HG03108 (cell line): ENCODE measurements at regions not wholly inside any gene's neighbourhood (a gene's known extent, or its start where the extent isn't known, plus 50 kb on each side); places are given as distances from the start of the nearest gene placed in this dataset.
"Not testable (repeated sequence)": the region's sequence is repeated elsewhere in the genome, so short reads cannot be mapped to it uniquely, and the experiment has no call there.

Experiments used
- ATAC-seq: cut with Tn5 transposase; IDR thresholded peaks from one replicate; pipeline ENCODE4 v1.9.1; 2021; ENCODE audit warnings: moderate library complexity; ENCODE audit not compliant: unreplicated experiment

DNA sequence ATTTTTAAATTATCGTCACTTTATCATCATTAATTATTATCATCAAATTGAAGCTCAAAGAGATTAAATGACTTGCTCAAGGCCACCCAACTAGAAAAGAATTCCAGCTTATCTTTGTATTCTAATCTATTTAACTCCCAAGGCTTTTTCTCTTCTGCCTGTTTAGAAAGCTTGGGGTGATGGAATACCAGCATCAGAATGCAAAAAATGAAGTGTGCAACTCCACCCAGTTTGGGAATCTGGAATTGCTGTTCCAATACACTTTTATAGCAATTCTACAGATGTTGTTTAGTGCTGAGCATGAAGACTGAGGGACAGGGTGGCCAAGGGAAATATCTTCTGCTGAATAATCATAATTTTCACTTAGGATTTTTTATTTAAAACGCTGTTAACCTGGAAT is 97.2 kb upstream of the FIBIN start:
- ATAC-seq: no peak

- ATAC-seq: no peak
Measured at GRCh38 chr11:26898799-26899198, 95.1 kb upstream of the FIBIN start.

GRCh38 chr11:26901162-26901561 is 92.8 kb upstream of the FIBIN start:
- ATAC-seq: no peak

GRCh38 chr11:26904132-26904531 is 89.8 kb upstream of the FIBIN start:
- ATAC-seq: no peak

GRCh38 chr11:26904801-26905200 is 89.1 kb upstream of the FIBIN start:
- ATAC-seq: no peak

- ATAC-seq: no peak
Measured at GRCh38 chr11:26905368-26905767, 88.5 kb upstream of the FIBIN start.

- no peak for ATAC-seq
Measured at GRCh38 chr11:26909515-26909914, 84.4 kb upstream of the FIBIN start.

DNA sequence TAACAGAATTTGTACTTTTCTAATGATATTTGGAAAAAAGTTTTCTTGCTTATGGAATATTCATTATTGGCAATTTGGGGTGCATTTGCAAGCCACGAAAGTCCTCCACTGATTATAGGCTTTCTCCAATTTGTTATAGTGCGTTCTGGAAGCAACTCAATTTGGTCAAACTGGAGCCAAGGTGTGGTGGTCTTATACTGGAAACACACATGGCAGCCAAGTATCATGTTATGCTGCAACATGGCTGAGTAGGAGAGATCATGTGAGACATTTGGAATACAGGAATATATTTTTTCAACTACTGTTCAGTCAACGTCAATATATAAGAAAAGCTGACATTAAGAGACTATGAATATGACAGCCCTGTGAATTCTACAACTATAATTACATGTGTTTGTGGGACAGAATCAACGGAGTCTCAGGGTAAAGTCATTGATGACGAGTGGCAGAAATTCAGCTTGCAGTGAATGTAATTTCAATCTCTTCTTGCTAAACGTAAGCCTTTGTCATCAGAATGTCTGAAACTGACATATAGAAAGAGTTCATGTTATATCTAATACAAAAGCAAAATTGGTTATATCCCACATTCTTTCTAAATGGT is 83.8 kb upstream of the FIBIN start:
- no peak for ATAC-seq

DNA sequence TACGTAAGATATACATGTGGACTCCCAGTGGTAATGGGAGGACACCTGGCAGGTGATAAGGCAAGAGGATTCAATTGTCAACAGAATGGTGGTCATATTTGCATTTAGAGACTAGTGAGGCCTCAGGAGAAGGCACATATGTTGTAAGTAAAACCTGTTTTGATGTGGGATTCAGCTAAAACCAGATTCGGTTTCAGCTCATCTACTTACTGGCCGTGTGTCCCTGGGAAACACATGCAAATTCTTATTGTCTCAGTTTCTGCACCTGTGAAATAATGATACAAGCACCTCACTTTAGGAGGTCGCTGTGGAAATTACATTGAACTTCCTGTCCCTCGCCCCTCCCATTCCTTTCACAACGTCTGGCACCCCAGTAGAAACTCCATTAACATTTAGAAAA is 78.9 kb upstream of the FIBIN start:
- peak; percentile 53 for ATAC-seq

GRCh38 chr11:26916805-26917204 is 77.1 kb upstream of the FIBIN start:
- no peak for ATAC-seq

GRCh38 chr11:26928582-26928981 is 65.3 kb upstream of the FIBIN start:
- ATAC-seq: no peak

DNA sequence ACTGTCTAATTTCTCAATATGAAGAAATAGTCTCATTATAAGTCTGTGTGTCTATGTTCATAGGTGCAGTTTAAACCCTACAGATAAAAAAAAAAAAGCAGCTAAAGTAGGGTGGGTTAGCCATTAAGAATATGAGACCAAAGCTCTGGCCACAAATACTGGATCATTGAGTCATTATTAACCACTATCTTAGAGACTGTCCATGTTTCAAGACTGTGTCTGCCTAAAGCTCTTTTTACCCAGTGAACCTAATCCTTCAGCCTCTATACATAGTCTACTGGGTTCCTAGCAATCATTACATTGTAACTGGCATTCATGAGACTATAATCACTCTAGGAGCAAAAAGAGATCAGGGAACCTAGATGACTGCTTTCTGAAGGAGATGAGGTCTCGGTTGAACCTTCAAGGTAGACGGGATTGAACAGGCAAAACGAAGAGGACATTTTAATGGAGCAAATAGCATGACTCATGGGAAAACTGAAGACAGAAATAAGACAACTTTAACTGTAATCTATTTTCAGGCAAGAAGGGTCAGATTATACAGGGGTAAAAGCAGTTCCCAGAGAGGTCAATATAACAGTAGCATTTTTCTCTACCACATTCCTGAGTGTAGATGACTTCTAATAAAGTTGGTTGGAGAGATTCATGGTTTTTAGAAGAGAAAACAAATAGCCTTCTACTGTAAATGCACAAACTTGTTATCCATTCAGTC is 64.0 kb upstream of the FIBIN start:
- no peak for ATAC-seq

GRCh38 chr11:26930518-26931247 is 63.2 kb upstream of the FIBIN start:
- no peak for ATAC-seq

DNA sequence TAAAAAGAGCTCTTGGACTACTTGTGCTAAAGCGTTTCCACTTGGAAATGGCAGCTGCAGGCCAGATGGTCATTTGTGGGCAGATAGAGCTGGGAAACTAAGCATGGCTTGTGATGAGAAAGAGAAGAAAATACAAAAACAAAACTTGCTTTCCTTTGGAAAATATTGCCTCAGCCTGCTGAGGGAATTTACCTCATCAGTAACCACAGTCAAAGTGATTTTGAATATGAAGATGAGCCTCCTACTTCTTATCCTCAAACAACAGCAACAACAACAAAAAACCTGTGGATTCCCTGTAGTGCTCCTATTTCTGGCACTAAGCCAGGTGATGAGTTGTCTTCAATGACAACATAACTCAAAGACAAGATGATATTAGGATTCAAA is 62.7 kb upstream of the FIBIN start:
- ATAC-seq: no peak

DNA sequence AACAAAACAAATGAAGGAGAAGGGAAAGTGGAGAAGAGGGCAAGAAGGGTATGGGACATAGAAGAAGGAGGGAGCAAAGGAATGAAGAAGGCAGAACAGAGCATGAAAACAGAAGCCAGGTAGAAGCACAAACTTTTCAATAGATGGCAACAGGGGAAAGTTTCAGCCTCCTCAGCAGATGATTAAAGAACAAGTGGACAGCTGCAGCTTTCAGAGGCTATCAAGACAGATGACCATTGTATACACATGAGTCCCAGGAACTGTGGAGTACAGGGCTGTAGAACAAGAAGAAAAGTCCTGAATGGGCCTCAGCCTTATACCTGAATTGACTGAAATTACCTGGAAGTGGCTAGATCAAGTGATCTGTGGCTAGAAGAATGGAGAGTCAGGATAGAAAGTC is 62.0 kb upstream of the FIBIN start:
- ATAC-seq: no peak

DNA sequence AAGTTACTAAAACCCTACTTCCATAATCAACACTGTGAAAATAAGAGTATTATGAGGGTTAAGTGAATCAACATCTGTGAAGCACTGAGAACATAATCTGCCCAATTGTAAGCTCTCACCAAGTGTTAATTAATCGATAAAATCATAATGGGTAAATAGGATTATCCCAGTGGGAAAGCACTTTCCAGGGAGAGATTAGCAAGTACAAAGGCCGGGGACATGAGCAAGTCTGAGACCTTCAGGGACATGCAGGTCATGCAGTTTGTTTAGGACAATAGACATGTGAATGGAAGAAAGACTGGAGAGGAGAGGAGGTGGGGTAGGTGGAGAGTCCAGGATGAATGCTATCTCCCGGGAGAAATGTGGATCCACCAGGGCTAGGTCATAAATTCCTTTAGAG is 57.8 kb upstream of the FIBIN start:
- ATAC-seq: no peak

- no peak for ATAC-seq
Measured at GRCh38 chr11:26937386-26937785, 56.5 kb upstream of the FIBIN start.

DNA sequence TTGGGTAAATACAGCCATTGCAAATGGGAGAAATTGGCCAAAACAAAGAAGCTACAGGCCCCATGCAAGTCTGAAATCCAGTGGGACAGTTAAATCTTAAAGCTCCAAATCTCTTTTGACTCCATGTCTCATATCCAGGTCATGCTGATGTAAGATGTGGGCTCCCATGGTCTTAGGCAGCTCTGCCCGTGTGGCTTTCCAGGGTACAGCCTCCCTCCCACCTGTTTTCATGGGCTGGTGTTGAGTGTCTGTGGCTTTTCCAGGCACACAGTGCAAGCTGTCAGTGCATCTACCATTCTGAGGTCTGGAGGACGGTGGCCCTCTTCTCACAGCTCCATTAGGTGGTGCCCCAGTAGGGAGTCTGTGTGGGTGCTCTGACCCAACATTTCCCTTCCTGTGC is 53.4 kb upstream of the FIBIN start:
- not testable (repeated sequence) for ATAC-seq

GRCh38 chr11:26942356-26942755 is 51.6 kb upstream of the FIBIN start:
- ATAC-seq: no peak

- no peak for ATAC-seq
Measured at GRCh38 chr11:26943636-26944035, 50.3 kb upstream of the FIBIN start.
